ENCODE measurements at regions not wholly inside any gene's neighbourhood (a gene's known extent, or its start where the extent isn't known, plus 50 kb on each side); places are given as distances from the start of the nearest gene placed in this dataset.

GRCh38 chr21:16194788-16195537 lies 465.2 kb downstream of the USP25 start:
- Mint-ChIP-seq H3K4me1 (ENCODE audit: low read depth, unreplicated experiment) (no peaks in the 10 kb centered on the region), H3K9me3 (ENCODE audit: low read depth, unreplicated experiment) (peaks cover 4% of the 10 kb centered on the region), H3K4me3 (ENCODE audit: low read depth, unreplicated experiment) (no peak overlapping the region), H3K36me3 (ENCODE audit: insufficient read depth, unreplicated experiment) (no peaks in the 10 kb centered on the region), H3K27ac (ENCODE audit: unreplicated experiment) (no peak overlapping the region), H3K27me3 (ENCODE audit: unreplicated experiment) (no peaks in the 10 kb centered on the region)
- CTCF ChIA-PET: no interaction called here
- intact Hi-C loops (cut with micrococcal nuclease; ENCODE audit: unreplicated experiment): loop anchor here (10.0 kb wide), 1 partner anchor 110 kb away; no protein-coding TSS in a partner anchor
- no TSS peak for BruUV-seq (replicated peaks)
- TF ChIP-seq CTCF (IDR thresholded peaks at IDR 0.05; ENCODE audit: unreplicated experiment): no peak
- no peak for DNase-seq

- CTCF ChIA-PET: no interaction called here
- no TSS peak for BruUV-seq (replicated peaks)
- intact Hi-C loops (cut with micrococcal nuclease; ENCODE audit: unreplicated experiment): loop anchor here (10.0 kb wide), 1 partner anchor 111 kb away; no protein-coding TSS in a partner anchor
- TF ChIP-seq CTCF (IDR thresholded peaks at IDR 0.05; ENCODE audit: unreplicated experiment): no peak
- no peak for DNase-seq
- Mint-ChIP-seq H3K27me3 (ENCODE audit: unreplicated experiment) (no peaks in the 10 kb centered on the region), H3K36me3 (ENCODE audit: insufficient read depth, unreplicated experiment) (no peaks in the 10 kb centered on the region), H3K4me1 (ENCODE audit: low read depth, unreplicated experiment) (no peaks in the 10 kb centered on the region), H3K4me3 (ENCODE audit: low read depth, unreplicated experiment) (no peak overlapping the region), H3K9me3 (ENCODE audit: low read depth, unreplicated experiment) (peaks cover 4% of the 10 kb centered on the region), H3K27ac (ENCODE audit: unreplicated experiment) (no peak overlapping the region)
These were observed 465.7 kb downstream of the USP25 start for GRCh38 chr21:16195538-16195910.

GRCh38 chr21:16196001-16196400 lies 466.2 kb downstream of the USP25 start:
- CTCF ChIA-PET: no interaction called here
- H3K9me3 Mint-ChIP-seq (ENCODE audit: low read depth, unreplicated experiment): peaks cover 4% of the 10 kb centered on the region
- DNase-seq: no peak
- H3K27ac Mint-ChIP-seq (ENCODE audit: unreplicated experiment): no peak overlapping the region
- H3K4me1 Mint-ChIP-seq (ENCODE audit: low read depth, unreplicated experiment): no peaks in the 10 kb centered on the region
- no peak for TF ChIP-seq CTCF (IDR thresholded peaks at IDR 0.05; ENCODE audit: unreplicated experiment)
- no peaks in the 10 kb centered on the region for H3K36me3 Mint-ChIP-seq (ENCODE audit: insufficient read depth, unreplicated experiment)
- H3K4me3 Mint-ChIP-seq (ENCODE audit: low read depth, unreplicated experiment): no peak overlapping the region
- intact Hi-C loops (cut with micrococcal nuclease; ENCODE audit: unreplicated experiment): loop anchor here (10.0 kb wide), 1 partner anchor 111 kb away; no protein-coding TSS in a partner anchor
- no TSS peak for BruUV-seq (replicated peaks)
- H3K27me3 Mint-ChIP-seq (ENCODE audit: unreplicated experiment): no peaks in the 10 kb centered on the region

- H3K4me3 Mint-ChIP-seq (ENCODE audit: low read depth, unreplicated experiment): no peak overlapping the region
- no peak overlapping the region for H3K27ac Mint-ChIP-seq (ENCODE audit: unreplicated experiment)
- no peaks in the 10 kb centered on the region for H3K27me3 Mint-ChIP-seq (ENCODE audit: unreplicated experiment)
- CTCF ChIA-PET: no interaction called here
- H3K36me3 Mint-ChIP-seq (ENCODE audit: insufficient read depth, unreplicated experiment): no peaks in the 10 kb centered on the region
- DNase-seq: no peak
- BruUV-seq (replicated peaks): no TSS peak
- intact Hi-C loops (cut with micrococcal nuclease; ENCODE audit: unreplicated experiment): loop anchor here (10.0 kb wide), 1 partner anchor 114 kb away; no protein-coding TSS in a partner anchor
- TF ChIP-seq CTCF (IDR thresholded peaks at IDR 0.05; ENCODE audit: unreplicated experiment): no peak
- H3K9me3 Mint-ChIP-seq (ENCODE audit: low read depth, unreplicated experiment): peaks cover 6% of the 10 kb centered on the region
- no peaks in the 10 kb centered on the region for H3K4me1 Mint-ChIP-seq (ENCODE audit: low read depth, unreplicated experiment)
These were observed 468.8 kb downstream of the USP25 start for GRCh38 chr21:16198546-16198945.
